ENCODE measurements at regions not wholly inside any gene's neighbourhood (a gene's known extent, or its start where the extent isn't known, plus 50 kb on each side); places are given as distances from the start of the nearest gene placed in this dataset.

DNA sequence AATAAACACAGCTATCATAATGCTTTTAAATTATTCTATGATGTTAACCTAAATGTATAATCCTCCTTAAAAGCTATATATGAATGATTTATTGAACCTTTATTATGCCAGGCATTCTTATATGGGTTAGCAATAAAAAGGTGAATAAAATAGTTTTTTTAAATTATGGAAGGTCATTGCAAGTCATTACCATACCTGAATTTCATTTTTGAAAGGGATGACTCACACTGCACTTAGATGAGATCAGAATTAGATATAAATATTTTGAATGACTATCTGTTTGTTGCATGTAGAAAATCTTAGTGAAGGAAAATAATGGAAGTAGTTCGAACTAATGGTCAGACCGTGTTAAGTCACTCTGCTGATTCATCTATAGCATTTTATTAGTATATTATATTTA, 822.3 kb downstream of the LUZP2 start:
- in situ Hi-C loops (cut with HindIII; ENCODE audit: low pct_unique_long_range_greater_than_20kb, low sequenced_read_pairs): no loop called here

GRCh38 chr11:25327656-25328055, 830.8 kb downstream of the LUZP2 start:
- ATAC-seq (no peak), DNase-seq (ENCODE audit: low read depth, low spot score) (no peak)
- ChIA-PET POLR2A (no interaction called here), CTCF (no interaction called here)
- Histone ChIP-seq H3K4me3 (ENCODE audit: low read depth in 2 of 2, low read length in 2 of 2) (no peak overlapping the region), H3K4me1 (ENCODE audit: control insufficient read depth, insufficient read depth, low read length) (no peaks in the 10 kb centered on the region), H3K27me3 (ENCODE audit: control insufficient read depth, insufficient read depth, low read length) (no peaks in the 10 kb centered on the region), H3K27ac (ENCODE audit: low read length) (no peak overlapping the region), H3K9me3 (ENCODE audit: control insufficient read depth, insufficient read depth, low read depth, low read length) (no peaks in the 10 kb centered on the region), H3K36me3 (ENCODE audit: control insufficient read depth, insufficient read depth, low read length) (no peaks in the 10 kb centered on the region)
- intact Hi-C loops (cut with micrococcal nuclease; ENCODE audit: unreplicated experiment): no loop called here
- TF ChIP-seq POLR2AphosphoS5 (IDR thresholded peaks at IDR 0.05; ENCODE audit: low read depth, low read length) (no peak), CTCF (IDR thresholded peaks at IDR 0.05) (no peak), SIN3A (IDR thresholded peaks at IDR 0.05; ENCODE audit: borderline replicate concordance, insufficient read depth, low read depth, low read length) (no peak)
- TF ChIP-seq, protein P1, sequence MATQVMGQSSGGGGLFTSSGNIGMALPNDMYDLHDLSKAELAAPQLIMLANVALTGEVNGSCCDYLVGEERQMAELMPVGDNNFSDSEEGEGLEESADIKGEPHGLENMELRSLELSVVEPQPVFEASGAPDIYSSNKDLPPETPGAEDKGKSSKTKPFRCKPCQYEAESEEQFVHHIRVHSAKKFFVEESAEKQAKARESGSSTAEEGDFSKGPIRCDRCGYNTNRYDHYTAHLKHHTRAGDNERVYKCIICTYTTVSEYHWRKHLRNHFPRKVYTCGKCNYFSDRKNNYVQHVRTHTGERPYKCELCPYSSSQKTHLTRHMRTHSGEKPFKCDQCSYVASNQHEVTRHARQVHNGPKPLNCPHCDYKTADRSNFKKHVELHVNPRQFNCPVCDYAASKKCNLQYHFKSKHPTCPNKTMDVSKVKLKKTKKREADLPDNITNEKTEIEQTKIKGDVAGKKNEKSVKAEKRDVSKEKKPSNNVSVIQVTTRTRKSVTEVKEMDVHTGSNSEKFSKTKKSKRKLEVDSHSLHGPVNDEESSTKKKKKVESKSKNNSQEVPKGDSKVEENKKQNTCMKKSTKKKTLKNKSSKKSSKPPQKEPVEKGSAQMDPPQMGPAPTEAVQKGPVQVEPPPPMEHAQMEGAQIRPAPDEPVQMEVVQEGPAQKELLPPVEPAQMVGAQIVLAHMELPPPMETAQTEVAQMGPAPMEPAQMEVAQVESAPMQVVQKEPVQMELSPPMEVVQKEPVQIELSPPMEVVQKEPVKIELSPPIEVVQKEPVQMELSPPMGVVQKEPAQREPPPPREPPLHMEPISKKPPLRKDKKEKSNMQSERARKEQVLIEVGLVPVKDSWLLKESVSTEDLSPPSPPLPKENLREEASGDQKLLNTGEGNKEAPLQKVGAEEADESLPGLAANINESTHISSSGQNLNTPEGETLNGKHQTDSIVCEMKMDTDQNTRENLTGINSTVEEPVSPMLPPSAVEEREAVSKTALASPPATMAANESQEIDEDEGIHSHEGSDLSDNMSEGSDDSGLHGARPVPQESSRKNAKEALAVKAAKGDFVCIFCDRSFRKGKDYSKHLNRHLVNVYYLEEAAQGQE (IDR thresholded peaks at IDR 0.05; ENCODE audit: insufficient read depth in 1 of 2, low read depth in 2 of 2, low read length in 1 of 2): no peak
- BruUV-seq (replicated peaks): no TSS peak
- in situ Hi-C loops (cut with HindIII; ENCODE audit: low pct_unique_long_range_greater_than_20kb, low sequenced_read_pairs): no loop called here

More for the DNA sequence above, 822.3 kb downstream of the LUZP2 start:
- Histone ChIP-seq H3K4me1 (ENCODE audit: control insufficient read depth, insufficient read depth, low read length) (no peaks in the 10 kb centered on the region), H3K27me3 (ENCODE audit: control insufficient read depth, insufficient read depth, low read length) (no peaks in the 10 kb centered on the region), H3K27ac (ENCODE audit: low read length) (no peak overlapping the region), H3K4me3 (ENCODE audit: low read depth in 2 of 2, low read length in 2 of 2) (no peak overlapping the region), H3K36me3 (ENCODE audit: control insufficient read depth, insufficient read depth, low read length) (no peaks in the 10 kb centered on the region), H3K9me3 (ENCODE audit: control insufficient read depth, insufficient read depth, low read depth, low read length) (no peaks in the 10 kb centered on the region)
- intact Hi-C loops (cut with micrococcal nuclease; ENCODE audit: unreplicated experiment): no loop called here
- no TSS peak for BruUV-seq (replicated peaks)
- DNase-seq (ENCODE audit: low read depth, low spot score) (no peak), ATAC-seq (no peak)
- ChIA-PET CTCF (no interaction called here), POLR2A (no interaction called here)
- TF ChIP-seq, protein P1 (IDR thresholded peaks at IDR 0.05; ENCODE audit: insufficient read depth in 1 of 2, low read depth in 2 of 2, low read length in 1 of 2): no peak
- TF ChIP-seq SIN3A (IDR thresholded peaks at IDR 0.05; ENCODE audit: borderline replicate concordance, insufficient read depth, low read depth, low read length) (no peak), CTCF (IDR thresholded peaks at IDR 0.05) (no peak), POLR2AphosphoS5 (IDR thresholded peaks at IDR 0.05; ENCODE audit: low read depth, low read length) (no peak), TCF7L2 (IDR thresholded peaks at IDR 0.05; ENCODE audit: low read depth, low read length) (no peak)
